ENCODE measurements at regions not wholly inside any gene's neighbourhood (a gene's known extent, or its start where the extent isn't known, plus 50 kb on each side); places are given as distances from the start of the nearest gene placed in this dataset.

DNA sequence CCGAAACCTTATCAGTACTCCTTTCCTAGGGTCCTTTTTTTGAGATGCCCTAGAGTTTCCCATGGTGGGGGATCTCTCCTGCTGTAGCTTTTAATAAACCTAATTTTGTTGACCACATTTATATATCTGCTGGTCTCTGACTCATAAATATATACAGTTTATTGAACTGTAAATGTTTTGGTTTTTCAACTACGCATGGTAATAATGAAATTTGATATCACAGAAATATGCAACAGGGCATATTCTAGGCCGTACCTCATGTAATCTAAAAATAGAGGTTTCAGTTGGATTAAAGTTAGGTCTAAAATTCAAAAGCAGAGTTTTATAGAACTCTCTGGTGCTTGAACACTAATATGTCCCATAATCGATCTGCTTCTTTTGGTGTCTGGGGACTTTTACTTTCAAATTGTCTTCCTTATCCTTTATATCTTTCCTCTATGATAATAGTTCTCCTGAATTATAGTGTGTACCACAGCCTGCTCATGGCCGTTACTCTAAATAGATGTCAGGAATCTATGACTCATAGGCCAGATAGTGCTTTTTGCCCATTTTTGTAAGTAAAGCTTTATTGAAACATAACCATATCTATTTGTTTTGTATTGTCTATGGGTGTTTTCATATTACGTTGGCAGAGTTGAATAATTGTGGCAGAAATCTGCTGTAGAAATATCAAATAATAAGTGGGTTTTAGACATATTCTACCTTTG lies 324.8 kb upstream of the PCDH9 start:
- Mint-ChIP-seq H3K36me3 (ENCODE audit: low read depth) (no peaks in the 10 kb centered on the region), H3K9me3 (peaks cover 15% of the 10 kb centered on the region), H3K4me3 (no peak overlapping the region), H3K4me1 (no peaks in the 10 kb centered on the region), H3K27me3 (ENCODE audit: low read depth) (no peaks in the 10 kb centered on the region), H3K27ac (no peak overlapping the region)
- TF ChIP-seq, protein P1, sequence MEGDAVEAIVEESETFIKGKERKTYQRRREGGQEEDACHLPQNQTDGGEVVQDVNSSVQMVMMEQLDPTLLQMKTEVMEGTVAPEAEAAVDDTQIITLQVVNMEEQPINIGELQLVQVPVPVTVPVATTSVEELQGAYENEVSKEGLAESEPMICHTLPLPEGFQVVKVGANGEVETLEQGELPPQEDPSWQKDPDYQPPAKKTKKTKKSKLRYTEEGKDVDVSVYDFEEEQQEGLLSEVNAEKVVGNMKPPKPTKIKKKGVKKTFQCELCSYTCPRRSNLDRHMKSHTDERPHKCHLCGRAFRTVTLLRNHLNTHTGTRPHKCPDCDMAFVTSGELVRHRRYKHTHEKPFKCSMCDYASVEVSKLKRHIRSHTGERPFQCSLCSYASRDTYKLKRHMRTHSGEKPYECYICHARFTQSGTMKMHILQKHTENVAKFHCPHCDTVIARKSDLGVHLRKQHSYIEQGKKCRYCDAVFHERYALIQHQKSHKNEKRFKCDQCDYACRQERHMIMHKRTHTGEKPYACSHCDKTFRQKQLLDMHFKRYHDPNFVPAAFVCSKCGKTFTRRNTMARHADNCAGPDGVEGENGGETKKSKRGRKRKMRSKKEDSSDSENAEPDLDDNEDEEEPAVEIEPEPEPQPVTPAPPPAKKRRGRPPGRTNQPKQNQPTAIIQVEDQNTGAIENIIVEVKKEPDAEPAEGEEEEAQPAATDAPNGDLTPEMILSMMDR (IDR thresholded peaks at IDR 0.05; ENCODE audit: unreplicated experiment in 3 of 3), result no peak

DNA sequence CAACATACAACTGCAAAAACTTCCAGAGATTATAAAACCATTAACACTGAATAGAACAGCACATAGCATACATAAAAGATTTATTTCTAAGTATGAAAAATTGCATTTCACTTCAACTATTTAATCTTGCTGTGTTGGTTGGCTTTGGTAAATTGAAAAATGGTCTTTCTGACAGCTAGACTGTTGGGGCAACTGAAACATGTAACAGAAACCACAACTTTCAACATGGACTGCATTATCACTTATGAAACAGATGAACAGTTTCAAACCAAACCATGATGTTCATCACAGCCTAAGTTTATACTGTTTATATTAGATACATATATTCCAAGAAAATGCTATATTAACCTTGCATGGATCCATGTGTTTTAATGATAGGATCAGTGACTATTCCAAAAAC lies 324.1 kb upstream of the PCDH9 start:
- TF ChIP-seq, protein P1 (IDR thresholded peaks at IDR 0.05; ENCODE audit: unreplicated experiment in 3 of 3), result no peak
- Mint-ChIP-seq H3K4me1 (no peaks in the 10 kb centered on the region), H3K27ac (no peak overlapping the region), H3K36me3 (ENCODE audit: low read depth) (no peaks in the 10 kb centered on the region), H3K9me3 (peaks cover 15% of the 10 kb centered on the region), H3K4me3 (no peak overlapping the region), H3K27me3 (ENCODE audit: low read depth) (no peaks in the 10 kb centered on the region)

DNA sequence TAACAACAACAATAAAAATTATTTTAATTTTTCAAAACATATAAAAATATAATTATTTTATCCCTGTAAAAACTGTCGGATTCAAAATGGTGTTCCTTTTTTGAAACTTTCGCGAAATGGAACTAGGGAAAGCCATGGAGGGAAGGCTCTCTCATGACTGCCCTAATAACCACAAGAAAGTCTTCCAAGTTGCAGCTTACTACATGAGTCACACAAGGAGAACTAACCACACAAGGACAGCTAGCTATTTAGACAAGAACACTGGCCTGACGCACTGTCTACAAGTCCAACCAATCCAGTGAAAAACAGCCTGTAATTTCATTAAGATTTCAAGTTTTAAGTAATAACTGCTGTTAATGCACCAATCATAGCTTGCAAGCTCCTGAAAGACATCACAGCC lies 319.2 kb upstream of the PCDH9 start:
- H3K27me3 Mint-ChIP-seq (ENCODE audit: low read depth), result no peaks in the 10 kb centered on the region
- H3K4me3 Mint-ChIP-seq, result no peak overlapping the region
- no peaks in the 10 kb centered on the region for H3K9me3 Mint-ChIP-seq
- H3K27ac Mint-ChIP-seq, result no peak overlapping the region
- no peaks in the 10 kb centered on the region for H3K4me1 Mint-ChIP-seq
- TF ChIP-seq, protein P1 (IDR thresholded peaks at IDR 0.05; ENCODE audit: unreplicated experiment in 3 of 3), result no peak
- H3K36me3 Mint-ChIP-seq (ENCODE audit: low read depth), result no peaks in the 10 kb centered on the region

DNA sequence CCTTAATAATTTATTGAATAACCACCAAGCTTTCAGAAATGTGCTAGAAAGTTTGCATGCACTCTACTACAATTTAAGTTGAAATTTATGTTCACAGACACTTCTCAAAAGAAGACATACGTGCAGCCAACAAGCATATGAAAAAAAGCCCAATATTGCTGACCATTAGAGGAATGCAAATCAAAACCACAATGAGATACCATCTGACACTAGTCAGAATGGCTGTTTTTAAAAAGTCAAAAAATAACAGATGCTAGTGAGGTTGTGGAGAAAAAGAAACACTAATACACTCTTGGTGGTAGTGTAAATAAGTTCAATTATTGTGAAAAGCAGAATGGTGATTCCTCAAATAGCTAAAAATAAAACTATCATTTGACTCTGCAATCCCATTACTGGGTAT lies 308.8 kb upstream of the PCDH9 start:
- TF ChIP-seq, protein P1 (IDR thresholded peaks at IDR 0.05; ENCODE audit: unreplicated experiment in 3 of 3), result no peak
- no peaks in the 10 kb centered on the region for H3K27me3 Mint-ChIP-seq (ENCODE audit: low read depth)
- H3K27ac Mint-ChIP-seq, result no peak overlapping the region
- no peaks in the 10 kb centered on the region for H3K4me1 Mint-ChIP-seq
- no peaks in the 10 kb centered on the region for H3K36me3 Mint-ChIP-seq (ENCODE audit: low read depth)
- no peaks in the 10 kb centered on the region for H3K9me3 Mint-ChIP-seq
- no peak overlapping the region for H3K4me3 Mint-ChIP-seq

DNA sequence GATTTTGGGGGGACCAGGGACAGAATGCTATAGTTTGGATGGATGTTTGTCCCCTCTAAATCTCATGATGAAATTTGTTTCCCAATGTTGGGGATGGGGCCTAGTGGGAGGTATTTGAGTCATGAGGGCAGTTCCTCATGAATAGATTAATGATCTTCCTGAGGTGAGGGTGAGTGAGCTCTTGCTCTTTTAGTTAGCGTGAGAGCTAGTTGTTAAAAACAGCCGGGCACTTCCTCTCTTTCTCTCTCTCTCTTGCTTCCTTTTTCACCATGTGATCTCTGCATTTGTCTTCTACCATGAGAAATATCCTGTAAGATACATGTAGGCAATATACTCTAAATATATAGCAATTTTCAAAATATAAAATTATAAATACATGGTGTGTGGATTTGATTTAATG lies 290.8 kb upstream of the PCDH9 start:
- TF ChIP-seq, protein P1 (IDR thresholded peaks at IDR 0.05; ENCODE audit: unreplicated experiment in 3 of 3), result no peak
- Mint-ChIP-seq H3K4me3 (no peak overlapping the region), H3K4me1 (no peaks in the 10 kb centered on the region)

DNA sequence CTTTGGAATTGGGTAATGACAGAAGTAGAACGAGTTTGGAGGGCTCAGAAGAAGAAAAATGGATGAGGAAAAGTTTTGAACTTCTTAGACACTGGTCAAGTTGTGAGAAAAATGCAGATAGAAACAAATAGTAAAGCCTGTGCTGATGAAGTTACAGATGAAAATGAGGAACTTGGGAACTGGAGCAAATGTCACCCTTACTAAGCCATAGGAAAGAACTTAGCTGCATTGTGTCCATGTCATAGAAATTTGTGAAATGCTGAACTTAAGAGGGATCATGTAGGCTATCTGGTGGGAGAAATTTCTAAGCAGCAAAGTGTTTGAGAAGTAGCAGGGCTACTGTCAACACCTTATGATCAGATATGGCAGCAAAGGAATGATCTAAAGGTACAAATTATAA lies 289.2 kb upstream of the PCDH9 start:
- no peaks in the 10 kb centered on the region for H3K27me3 Mint-ChIP-seq (ENCODE audit: low read depth)
- no peak overlapping the region for H3K4me3 Mint-ChIP-seq
- H3K9me3 Mint-ChIP-seq, result no peaks in the 10 kb centered on the region
- H3K27ac Mint-ChIP-seq, result no peak overlapping the region
- no peaks in the 10 kb centered on the region for H3K36me3 Mint-ChIP-seq (ENCODE audit: low read depth)
- TF ChIP-seq, protein P1 (IDR thresholded peaks at IDR 0.05; ENCODE audit: unreplicated experiment in 3 of 3), result no peak
- no peaks in the 10 kb centered on the region for H3K4me1 Mint-ChIP-seq

More for the DNA sequence above, 290.8 kb upstream of the PCDH9 start:
- no peaks in the 10 kb centered on the region for H3K9me3 Mint-ChIP-seq
- no peaks in the 10 kb centered on the region for H3K36me3 Mint-ChIP-seq (ENCODE audit: low read depth)
- H3K27me3 Mint-ChIP-seq (ENCODE audit: low read depth), result no peaks in the 10 kb centered on the region
- no peak overlapping the region for H3K27ac Mint-ChIP-seq

Measured in nephron (organoid).